PC-9 (cell line): ENCODE measurements at regions not wholly inside any gene's neighbourhood (a gene's known extent, or its start where the extent isn't known, plus 50 kb on each side); places are given as distances from the start of the nearest gene placed in this dataset.

Experiments used
- CTCF ChIP-seq: fragments of 200-600 bp; sonication (generic); conservative IDR thresholded peaks from 2 replicates; pipeline ENCODE4 v1.6.1; 2017; ENCODE audit warnings: mixed run types, antibody characterized with exemption, mild to moderate bottlenecking, moderate library complexity
- EZH2 ChIP-seq: fragments of 200-600 bp; sonication (generic); IDR thresholded peaks from 2 replicates; pipeline ENCODE4 v1.8.0; 2017; ENCODE audit warnings: antibody characterized with exemption, low read depth

- TF ChIP-seq CTCF (no peak), EZH2 (no peak)
These were observed 131.1 kb upstream of the ZNF462 start for GRCh38 chr9:106731910-106732309.
